HG03439 (cell line): ENCODE measurements at regions not wholly inside any gene's neighbourhood (a gene's known extent, or its start where the extent isn't known, plus 50 kb on each side); places are given as distances from the start of the nearest gene placed in this dataset.

Experiments
- ATAC-seq: cut with Tn5 transposase; IDR thresholded peaks from one replicate; pipeline ENCODE4 v1.9.1; 2021; ENCODE audit warnings: mild to moderate bottlenecking, moderate library complexity; ENCODE audit not compliant: unreplicated experiment

DNA sequence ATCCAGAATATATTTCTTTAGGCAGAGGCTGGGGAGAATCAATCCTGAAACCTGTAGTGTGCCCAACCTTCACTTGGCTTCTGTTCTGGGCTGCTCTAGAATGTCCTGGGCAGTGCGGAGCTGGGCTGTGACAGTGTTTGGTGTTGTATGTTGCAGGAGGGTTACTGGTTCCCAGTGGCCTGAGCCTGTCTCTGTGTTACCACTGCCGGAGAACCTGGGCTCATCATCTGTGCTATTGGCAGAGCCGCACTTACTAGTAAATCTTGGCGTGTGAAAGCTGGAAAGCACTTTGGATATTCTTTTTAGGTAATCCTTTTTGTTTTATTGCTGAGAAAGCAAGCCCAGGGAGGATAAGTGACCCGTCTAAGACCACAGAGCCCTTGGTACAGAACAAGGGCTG lies 412.9 kb downstream of the SLC4A3 start:
- no peak for ATAC-seq

DNA sequence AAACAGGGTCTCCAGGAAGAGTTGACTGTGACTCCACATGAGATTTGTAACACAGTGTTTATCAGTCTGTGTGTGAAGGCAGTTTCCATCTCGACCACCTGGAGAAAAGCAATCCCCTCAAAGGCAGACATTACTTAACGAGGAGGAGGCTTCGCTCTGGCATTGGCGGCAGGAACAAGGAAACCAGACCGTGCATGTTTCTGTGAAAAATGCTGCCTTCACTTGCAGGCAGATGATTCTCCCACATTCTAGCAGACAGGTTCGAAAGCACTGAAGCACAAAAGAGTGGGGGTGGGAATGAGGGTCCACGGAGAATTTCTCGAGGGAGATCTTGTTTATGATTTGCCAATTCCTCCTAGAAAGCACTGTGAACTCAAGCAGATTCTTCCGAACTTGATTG lies 414.0 kb downstream of the SLC4A3 start:
- ATAC-seq, result no peak

GRCh38 chr2:220043155-220043989 lies 415.9 kb downstream of the SLC4A3 start:
- no peak for ATAC-seq

GRCh38 chr2:220043990-220044335 lies 416.5 kb downstream of the SLC4A3 start:
- ATAC-seq, result no peak

- no peak for ATAC-seq
Measured at GRCh38 chr2:220044383-220044782, 417.0 kb downstream of the SLC4A3 start.

DNA sequence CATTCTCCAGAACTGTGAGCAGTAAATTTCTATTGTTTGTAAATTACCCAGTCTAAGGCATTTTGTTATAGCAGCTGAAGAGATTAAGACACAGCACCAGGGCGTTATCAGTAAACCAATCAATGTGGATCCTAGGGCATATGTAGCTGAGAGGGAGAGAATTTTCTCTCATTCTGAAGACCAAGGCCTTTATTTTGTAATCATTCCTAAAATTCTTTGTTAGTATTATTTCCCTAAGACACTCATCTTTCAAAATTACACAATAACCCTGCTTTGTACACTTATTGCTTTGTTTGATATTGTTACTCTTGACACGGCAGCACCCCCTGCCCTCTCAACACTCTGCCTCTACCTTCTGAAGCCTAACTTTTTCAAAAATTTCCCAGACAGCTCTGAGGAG lies 419.1 kb downstream of the SLC4A3 start:
- no peak for ATAC-seq

DNA sequence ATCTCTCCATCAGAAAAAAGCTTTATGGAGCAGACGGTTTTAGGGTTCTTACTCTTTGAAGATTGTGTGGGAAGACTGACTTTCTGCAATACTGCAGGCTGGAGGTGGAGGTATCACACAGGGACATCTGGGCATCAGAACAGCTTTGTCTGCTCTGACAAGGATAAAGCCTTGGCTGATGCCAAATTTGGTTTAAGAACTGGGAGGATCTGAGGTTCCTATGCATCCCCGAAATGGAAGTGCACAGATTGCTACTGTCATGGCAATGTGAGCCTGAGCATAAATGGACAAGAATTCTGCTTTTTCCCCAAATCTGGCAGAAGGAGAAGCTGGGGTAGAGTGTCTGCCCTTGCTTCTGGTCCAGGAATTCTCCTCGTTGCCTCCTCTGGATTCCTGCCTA lies 424.3 kb downstream of the SLC4A3 start:
- ATAC-seq, result no peak

GRCh38 chr2:220053919-220054318 lies 426.5 kb downstream of the SLC4A3 start:
- ATAC-seq, result no peak

DNA sequence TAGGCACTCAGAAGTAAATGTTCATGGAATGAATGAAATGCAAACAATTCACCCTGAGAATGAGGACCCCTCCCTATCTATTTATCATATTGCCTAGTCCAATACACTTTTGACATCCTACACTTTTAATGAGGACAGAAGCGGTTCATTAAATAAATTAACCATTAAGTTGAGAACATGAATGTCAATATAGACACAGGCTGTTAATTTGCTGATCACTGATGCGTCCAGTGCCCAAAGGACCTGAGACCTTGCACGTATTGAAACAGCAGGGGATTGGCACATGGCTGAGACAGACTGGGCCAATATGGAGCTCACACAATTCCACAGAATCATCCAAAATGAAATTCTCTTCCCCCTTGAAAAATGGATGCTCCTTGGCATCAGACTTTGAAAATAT lies 430.0 kb downstream of the SLC4A3 start:
- no peak for ATAC-seq

DNA sequence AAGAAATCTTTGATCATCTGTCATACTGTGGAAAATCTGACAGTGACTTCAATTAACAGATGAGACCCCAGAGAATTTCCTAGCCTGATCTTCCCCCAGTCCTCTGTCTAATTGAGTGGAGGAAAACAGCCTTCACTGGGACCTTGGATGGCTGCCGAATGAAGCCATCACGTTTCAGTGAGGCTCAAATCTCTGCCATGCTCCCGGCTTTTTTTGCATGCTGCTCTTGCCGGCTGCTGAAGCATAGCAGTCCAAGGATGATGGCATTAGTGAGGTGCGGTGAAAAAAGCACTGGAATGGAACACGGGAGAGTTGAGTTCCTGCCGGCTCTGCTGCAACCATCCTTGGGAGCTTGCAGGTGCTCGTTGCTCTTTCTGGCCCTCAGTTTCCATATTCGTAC lies 430.5 kb downstream of the SLC4A3 start:
- no peak for ATAC-seq

DNA sequence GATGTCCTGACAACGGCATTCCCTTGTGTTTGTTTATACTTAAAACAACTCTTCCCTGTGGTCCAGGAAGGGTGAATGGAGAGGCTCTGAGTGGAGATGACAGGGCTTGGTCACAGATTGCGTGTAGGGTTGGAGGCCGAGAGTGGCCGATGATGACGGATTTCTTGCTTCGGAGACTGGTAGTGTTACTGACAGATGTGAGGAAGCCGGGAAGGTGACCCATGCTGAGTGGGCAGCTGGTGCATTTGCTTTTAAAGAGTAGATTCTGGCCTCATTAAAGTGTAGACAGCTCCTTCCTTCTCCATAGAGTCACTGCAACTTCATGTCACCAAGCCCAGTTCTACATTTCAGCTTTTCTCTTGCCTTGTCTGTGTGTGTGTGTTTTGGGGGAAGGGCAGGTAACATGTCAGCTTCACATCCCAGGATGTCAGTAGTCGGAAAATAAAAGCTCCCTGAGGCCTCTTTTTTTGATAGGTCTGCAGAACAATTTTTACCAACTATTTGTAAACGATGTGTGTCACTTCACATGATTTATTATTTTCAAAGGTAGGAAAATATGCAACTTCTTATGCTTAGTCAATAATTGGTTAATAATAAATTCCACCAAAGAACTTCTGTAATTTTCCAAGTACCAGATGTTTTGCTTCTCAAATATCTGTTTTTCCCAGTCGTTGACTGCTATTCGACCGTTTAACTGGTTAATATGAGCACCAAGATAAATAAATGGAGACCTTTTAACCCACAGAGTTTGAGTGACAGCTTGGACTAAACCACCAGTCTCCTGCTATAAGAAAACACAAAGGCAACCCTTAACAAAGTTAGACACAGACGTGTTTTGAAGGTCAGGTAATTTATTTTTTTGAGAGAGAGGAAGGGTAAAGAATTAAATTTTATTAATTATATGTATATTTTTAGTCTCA lies 436.9 kb downstream of the SLC4A3 start:
- ATAC-seq, result no peak

DNA sequence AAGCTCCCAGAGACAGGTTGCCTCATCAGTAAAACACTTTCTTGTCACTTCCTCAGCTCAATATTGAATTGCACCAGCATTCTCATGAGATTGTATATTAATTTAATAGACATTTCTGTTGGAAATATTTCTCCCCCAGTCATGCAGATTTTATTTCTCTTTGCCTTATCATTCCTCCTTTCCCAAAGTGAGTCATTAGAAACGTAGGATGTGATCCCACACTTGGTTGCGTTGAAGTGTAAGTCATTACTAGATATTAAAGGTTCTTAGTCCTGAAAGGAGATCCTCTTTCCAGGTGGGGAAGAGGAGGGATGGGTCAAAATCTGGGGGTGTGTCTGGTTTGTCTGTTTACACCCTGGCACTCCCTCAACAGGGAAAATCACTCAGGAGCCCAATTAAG lies 438.2 kb downstream of the SLC4A3 start:
- ATAC-seq, result no peak

DNA sequence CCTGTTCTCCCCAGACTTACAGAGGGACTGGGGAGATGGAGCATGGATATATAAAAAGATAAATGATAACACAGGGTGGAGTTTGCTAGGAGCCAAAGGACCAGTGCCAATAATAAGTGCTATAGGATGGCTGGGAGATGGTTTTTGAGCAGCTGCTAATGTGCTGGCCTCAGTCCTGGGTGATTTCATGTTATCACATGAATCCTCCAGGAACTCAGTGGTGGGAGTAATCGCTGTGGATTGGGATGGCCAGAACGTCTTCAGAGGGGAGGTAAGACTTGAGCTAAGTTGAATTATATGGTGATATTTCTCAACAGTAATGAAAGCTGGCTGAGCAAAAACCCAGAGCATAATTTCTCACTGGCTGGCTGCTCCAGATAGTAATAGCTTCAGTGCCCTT lies 441.4 kb downstream of the SLC4A3 start:
- no peak for ATAC-seq

- ATAC-seq, result no peak
Measured at GRCh38 chr2:220070349-220070748, 442.9 kb downstream of the SLC4A3 start.

DNA sequence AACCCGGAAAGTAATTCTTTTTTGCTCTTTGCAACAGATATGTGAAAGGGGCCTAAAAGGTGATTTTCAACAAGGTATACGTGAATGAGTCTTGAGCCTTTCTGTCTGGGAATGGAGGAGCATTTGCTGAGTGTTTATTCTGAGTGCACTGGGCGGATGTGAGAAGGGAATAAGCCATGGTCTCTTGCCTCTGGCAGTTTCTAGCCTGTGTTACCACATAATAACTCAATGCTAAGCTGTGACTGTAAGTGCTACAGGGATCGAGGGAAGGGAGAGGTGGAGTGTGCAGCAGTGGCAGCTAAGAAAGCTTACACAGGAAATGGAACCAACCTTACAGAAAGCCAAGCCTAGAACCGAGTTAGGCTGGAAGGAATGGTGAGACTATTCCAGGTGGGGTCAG lies 444.3 kb downstream of the SLC4A3 start:
- ATAC-seq, result no peak

- no peak for ATAC-seq
Measured at GRCh38 chr2:220072669-220073220, 445.3 kb downstream of the SLC4A3 start.

DNA sequence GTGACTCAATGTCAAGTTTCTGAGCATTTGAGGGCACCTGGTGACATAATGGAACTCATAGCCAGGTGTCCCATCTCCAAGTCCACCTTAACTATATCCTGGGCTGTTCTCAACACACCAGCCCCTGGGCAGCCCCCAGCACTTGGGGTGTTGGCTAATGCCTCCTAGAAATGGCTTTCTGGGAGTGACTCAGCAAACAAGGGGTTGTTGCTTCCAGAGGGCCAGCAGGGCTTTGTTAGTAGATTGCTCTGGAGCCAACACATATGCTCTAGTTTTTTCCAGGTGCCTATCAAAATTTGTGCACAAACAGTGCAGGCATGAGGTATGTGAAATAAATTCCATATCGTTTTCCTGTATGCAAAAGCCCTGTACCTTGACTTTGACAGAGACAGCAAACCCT lies 448.4 kb downstream of the SLC4A3 start:
- ATAC-seq, result no peak

DNA sequence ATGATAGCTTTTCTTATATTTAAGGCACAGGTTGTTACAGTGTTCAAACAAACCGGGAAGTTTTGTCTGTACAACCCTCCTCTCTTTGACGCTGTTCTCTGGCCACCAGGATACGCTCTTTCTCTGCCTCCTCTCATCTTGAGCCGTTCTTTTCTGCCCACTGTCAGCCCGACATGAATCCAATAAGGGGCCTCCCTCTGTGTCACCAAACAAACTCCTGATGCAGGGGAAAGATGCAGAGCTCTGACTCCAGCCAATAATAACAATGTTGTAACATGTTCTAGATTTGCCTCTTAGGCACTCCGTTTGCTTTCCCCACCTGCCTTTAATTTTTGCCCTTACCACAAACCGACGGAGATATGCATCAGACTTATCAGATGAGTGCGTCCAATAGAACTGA lies 449.3 kb downstream of the SLC4A3 start:
- ATAC-seq, result no peak

DNA sequence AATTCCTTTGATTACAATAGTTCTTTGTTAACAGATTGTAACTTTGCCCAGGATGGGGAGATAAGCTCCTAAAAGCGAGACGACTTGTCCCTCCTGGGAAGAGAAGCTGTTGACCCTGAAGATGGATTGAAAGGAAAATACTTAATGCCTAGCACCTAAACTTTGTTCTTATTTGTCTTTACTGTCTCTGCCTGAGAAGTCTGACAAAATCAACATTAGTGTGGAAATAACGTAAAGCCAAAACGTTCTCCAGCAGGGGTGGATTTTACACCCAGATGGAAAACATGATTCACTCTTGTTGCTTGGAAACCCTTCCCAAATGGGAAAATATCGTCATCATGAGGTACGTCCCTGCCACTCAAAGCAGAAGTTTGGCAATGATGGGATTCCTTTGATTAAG lies 450.1 kb downstream of the SLC4A3 start:
- no peak for ATAC-seq

DNA sequence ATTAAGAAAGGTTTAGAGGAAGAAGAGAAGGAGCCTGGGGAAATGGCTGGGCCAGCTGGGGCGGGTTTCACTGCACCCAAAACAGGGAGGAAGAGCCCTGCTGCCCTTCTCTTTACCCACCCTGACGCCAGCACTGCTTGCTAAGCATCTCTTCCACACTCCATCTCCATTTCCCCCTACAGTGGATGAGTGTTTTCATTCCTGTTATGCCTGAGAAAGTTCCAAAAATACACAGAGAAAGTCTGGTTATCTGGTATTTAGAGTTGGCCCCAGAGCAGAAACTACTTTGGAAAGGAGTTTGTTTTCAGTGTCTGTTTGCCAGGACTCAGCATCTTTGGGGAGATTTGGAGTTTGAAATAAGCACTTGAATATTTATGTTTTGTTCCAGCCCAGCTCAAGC lies 451.0 kb downstream of the SLC4A3 start:
- no peak for ATAC-seq

- ATAC-seq, result no peak
Measured at GRCh38 chr2:220079595-220079994, 452.2 kb downstream of the SLC4A3 start.

GRCh38 chr2:220081171-220081570 lies 453.7 kb downstream of the SLC4A3 start:
- no peak for ATAC-seq
